H1 (cell line): ENCODE measurements at regions not wholly inside any gene's neighbourhood (a gene's known extent, or its start where the extent isn't known, plus 50 kb on each side); places are given as distances from the start of the nearest gene placed in this dataset.

Experiments used
- CTCF ChIA-PET: fragments of 300-600 bp; sonication (Branson Sonifier 250); formaldehyde crosslinking; loops from one replicate; lab custom pipeline; 2021; ENCODE audit not compliant: partially characterized antibody; lab: Charles Lee
- POLR2A ChIA-PET: fragments of 300-600 bp; sonication (Branson Sonifier 250); formaldehyde crosslinking; loops from one replicate; lab custom pipeline; 2021; ENCODE audit warnings: inconsistent platforms; ENCODE audit not compliant: partially characterized antibody; lab: Charles Lee
- DNase-seq, 2 experiments: peaks; one replicate each; pipeline versions ENCODE4 v3.0.0 to v3.0.0-alpha.2; 2010 to 2022; ENCODE audit warnings: low spot score in 2 of 2, low read depth in 1 of 2, mixed read lengths in 1 of 2
- FAIRE-seq: peaks from 2 replicates; lab custom pipeline; 2011; peaks lifted over from hg19 to GRCh38; lab: Jason Lieb, UNC
- H2AFZ ChIP-seq: 2 replicates; pipeline ENCODE4 v1.8.1; 2012; ENCODE audit warnings: low read length, inconsistent platforms
- H2AK5ac ChIP-seq: 2 replicates; pipeline ENCODE4 v1.6.1; 2013; ENCODE audit warnings: low read depth, low read length
- H2BK120ac ChIP-seq: replicated peaks from 2 replicates; pipeline ENCODE3; 2013; ENCODE audit warnings: low read depth, low read length, inconsistent platforms
- H2BK12ac ChIP-seq: 2 replicates; pipeline ENCODE4 v1.6.1; 2013; ENCODE audit warnings: low read depth, low read length
- H2BK15ac ChIP-seq: 2 replicates; pipeline ENCODE4 v1.6.1; 2013; ENCODE audit warnings: low read length
- H2BK20ac ChIP-seq: 2 replicates; pipeline ENCODE4 v1.6.1; 2013; ENCODE audit warnings: low read length
- H2BK5ac ChIP-seq: 2 replicates; pipeline ENCODE4 v1.6.1; 2013; ENCODE audit warnings: low read depth, low read length
- H3K14ac ChIP-seq: 2 replicates; pipeline ENCODE4 v1.6.1; 2013; ENCODE audit warnings: inconsistent platforms; ENCODE audit not compliant: insufficient read length
- H3K18ac ChIP-seq: 2 replicates; pipeline ENCODE4 v1.6.1; 2013; ENCODE audit warnings: low read length; ENCODE audit errors: extremely low read depth
- H3K23ac ChIP-seq: 2 replicates; pipeline ENCODE4 v1.6.1; 2013; ENCODE audit warnings: inconsistent platforms; ENCODE audit not compliant: insufficient read length
- H3K23me2 ChIP-seq: 2 replicates; pipeline ENCODE4 v1.6.1; 2013; ENCODE audit warnings: low read depth, low read length
- H3K27ac ChIP-seq: 2 replicates; pipeline ENCODE4 v1.6.1; 2011; ENCODE audit warnings: low read depth, low read length, inconsistent platforms
- H3K27me3 ChIP-seq, 4 experiments: replicated peaks in 1 of 4; 1 replicate in 1 of 4; 2 replicates in 3 of 4; pipeline versions ENCODE4 v1.6.1 to v1.8.1; 2011 to 2013; ENCODE audit warnings: low read length in 3 of 4, mild to moderate bottlenecking in 3 of 4, inconsistent platforms in 2 of 4, mixed read lengths in 2 of 4, moderate library complexity in 1 of 4; ENCODE audit not compliant: control insufficient read depth in 3 of 4, insufficient read depth in 3 of 4; ENCODE audit errors: extremely low read depth in 1 of 4
- H3K36me3 ChIP-seq, 4 experiments: 2 replicates each; pipeline versions ENCODE4 v1.6.1 to v1.8.1; 2011 to 2013; ENCODE audit warnings: mild to moderate bottlenecking in 4 of 4, low read length in 3 of 4, moderate library complexity in 2 of 4, control low read depth in 1 of 4, inconsistent platforms in 1 of 4; ENCODE audit not compliant: insufficient read depth in 4 of 4, control insufficient read depth in 2 of 4
- H3K4ac ChIP-seq: replicated peaks from 2 replicates; pipeline ENCODE3; 2013; ENCODE audit warnings: low read length, low read depth, mixed read lengths, inconsistent platforms; ENCODE audit not compliant: insufficient read length
- H3K4me1 ChIP-seq, 4 experiments: replicated peaks in 1 of 4; 1 replicate in 1 of 4; 2 replicates in 3 of 4; pipeline versions ENCODE4 v1.6.1 to v1.8.1; 2011 to 2013; ENCODE audit warnings: low read length in 3 of 4, inconsistent platforms in 2 of 4, mixed read lengths in 1 of 4; ENCODE audit not compliant: insufficient read depth in 4 of 4, control insufficient read depth in 3 of 4
- H3K4me2 ChIP-seq, 2 experiments: 2 replicates each; pipeline versions ENCODE4 v1.6.1 to v1.8.1; 2011 to 2013; ENCODE audit warnings: low read depth in 2 of 2, low read length in 2 of 2, control low read depth in 1 of 2, inconsistent platforms in 1 of 2, mild to moderate bottlenecking in 1 of 2; ENCODE audit not compliant: insufficient read depth in 1 of 2
- H3K4me3 ChIP-seq, 4 experiments: fragments of 200-600, 300-600 bp in 1 of 4; sonication (generic), shearing (Covaris generic), sonication (Bioruptor Twin) in 1 of 4; 2 replicates each; pipeline versions ENCODE4 v1.5.1 to v1.8.1; 2011 to 2016; ENCODE audit warnings: low read length in 4 of 4, low read depth in 3 of 4, control low read depth in 2 of 4, inconsistent platforms in 2 of 4, mild to moderate bottlenecking in 2 of 4, mixed read lengths in 1 of 4, moderate library complexity in 1 of 4; ENCODE audit not compliant: insufficient read depth in 2 of 4; ENCODE audit errors: extremely low read depth in 1 of 4
- H3K56ac ChIP-seq: replicated peaks from 2 replicates; pipeline ENCODE3; 2013; ENCODE audit warnings: low read depth, mild to moderate bottlenecking, mixed read lengths, low read length, inconsistent platforms; ENCODE audit not compliant: insufficient read length
- H3K79me1 ChIP-seq: 2 replicates; pipeline ENCODE4 v1.6.1; 2013; ENCODE audit warnings: low read depth, low read length, control low read depth
- H3K79me2 ChIP-seq, 2 experiments: 2 replicates each; pipeline versions ENCODE4 v1.6.1 to v1.8.1; 2012 to 2013; ENCODE audit warnings: low read length in 2 of 2, mild to moderate bottlenecking in 2 of 2, inconsistent platforms in 1 of 2; ENCODE audit not compliant: insufficient read depth in 2 of 2, control insufficient read depth in 1 of 2
- H3K9ac ChIP-seq, 4 experiments: replicated peaks in 1 of 4; 1 replicate in 1 of 4; 2 replicates in 3 of 4; pipeline versions ENCODE4 v1.6.1 to v1.8.1; 2011 to 2013; ENCODE audit warnings: low read depth in 3 of 4, low read length in 3 of 4, control low read depth in 2 of 4, mild to moderate bottlenecking in 2 of 4, moderate library complexity in 2 of 4, inconsistent platforms in 1 of 4; ENCODE audit errors: extremely low read depth in 1 of 4
- H3K9me3 ChIP-seq, 2 experiments: 2 replicates each; pipeline versions ENCODE4 v1.6.1 to v1.8.1; 2012 to 2013; ENCODE audit warnings: mild to moderate bottlenecking in 2 of 2, moderate library complexity in 2 of 2, control low read depth in 1 of 2, inconsistent platforms in 1 of 2, low read depth in 1 of 2, low read length in 1 of 2, mixed read lengths in 1 of 2; ENCODE audit not compliant: insufficient read depth in 2 of 2
- H4K20me1 ChIP-seq, 2 experiments: replicated peaks in 1 of 2; 2 replicates each; pipeline versions ENCODE3 to v1.8.1; 2011 to 2013; ENCODE audit warnings: inconsistent platforms in 2 of 2, low read length in 2 of 2, mild to moderate bottlenecking in 1 of 2; ENCODE audit not compliant: insufficient read depth in 2 of 2, control insufficient read depth in 1 of 2
- H4K5ac ChIP-seq: 2 replicates; pipeline ENCODE4 v1.6.1; 2013; ENCODE audit warnings: low read length, low read depth, mixed read lengths, inconsistent platforms; ENCODE audit not compliant: insufficient read length
- H4K8ac ChIP-seq: 2 replicates; pipeline ENCODE4 v1.8.0; 2013; ENCODE audit warnings: mild to moderate bottlenecking, moderate library complexity, low read length, inconsistent platforms; ENCODE audit not compliant: insufficient read depth; ENCODE audit errors: extremely low read depth
- H4K91ac ChIP-seq: replicated peaks from 2 replicates; pipeline ENCODE3; 2013; ENCODE audit warnings: low read length, mixed read lengths, inconsistent platforms; ENCODE audit not compliant: insufficient read length
- CHD2 ChIP-seq: IDR thresholded peaks from 2 replicates; pipeline ENCODE4 v1.6.1; 2012; ENCODE audit warnings: low read length, improper control_type of control experiment
- JUND ChIP-seq: IDR thresholded peaks from 2 replicates; pipeline ENCODE4 v1.6.1; 2011; ENCODE audit warnings: mild to moderate bottlenecking, improper control_type of control experiment, low read length
- RXRA ChIP-seq: IDR thresholded peaks from 2 replicates; pipeline ENCODE4 v1.6.1; 2011; ENCODE audit warnings: low read depth, mild to moderate bottlenecking, low read length, moderate library complexity; ENCODE audit not compliant: insufficient read depth
- YY1 ChIP-seq: IDR thresholded peaks from 2 replicates; pipeline ENCODE4 v1.6.1; 2011; ENCODE audit warnings: low read depth, mild to moderate bottlenecking, low read length
- WGBS, 2 experiments: shearing (Covaris generic) in 1 of 2; methylation state at CpG; one replicate each; pipeline versions ENCODE4 v1.1.6 to v1.1.7; 2013 to 2015; ENCODE audit warnings: low lambda C conversion rate in 2 of 2, mixed read lengths in 2 of 2, inconsistent platforms in 1 of 2, low coverage in 1 of 2, missing lambda C conversion rate in 1 of 2; ENCODE audit not compliant: insufficient replicate concordance in 2 of 2, insufficient coverage in 1 of 2, insufficient read length in 1 of 2; ENCODE audit errors: extremely low coverage in 1 of 2, missing lambda C conversion rate in 1 of 2; 5-methylcytosine and 5-hydroxymethylcytosine counted together
- TF ChIP-seq, protein P1 (sequence below): IDR thresholded peaks from 2 replicates; pipeline ENCODE4 v1.6.1; 2011; ENCODE audit warnings: low read depth, mild to moderate bottlenecking, low read length; ENCODE audit not compliant: insufficient read depth

DNA sequence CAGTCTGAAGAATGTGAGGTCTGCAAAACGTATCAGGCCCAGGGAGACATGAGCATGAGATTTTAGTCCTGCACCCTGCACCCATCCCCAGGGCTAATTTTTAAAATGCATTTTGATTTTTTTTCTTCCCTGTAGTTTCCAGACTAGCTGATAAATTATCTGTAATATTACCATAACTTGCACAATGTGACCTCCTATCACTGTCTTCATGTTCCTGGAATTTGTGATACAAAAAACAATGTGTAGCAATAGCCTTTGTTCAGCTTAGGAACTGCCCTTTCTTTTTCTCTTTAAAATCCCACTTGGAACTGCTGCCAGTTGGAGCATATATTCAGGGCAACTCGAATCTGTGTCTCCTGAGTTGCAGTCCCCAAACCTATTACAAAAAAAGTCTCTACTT lies 222.8 kb upstream of the HS6ST1 start:
- Histone ChIP-seq H4K8ac (no peak overlapping the region), H3K4ac (no peak overlapping the region), H3K79me2 (no peaks in the 10 kb centered on the region), H4K5ac (no peak overlapping the region), H3K4me1 (peaks cover 3 to 11% (median 8%) of the 10 kb centered on the region in 4 experiments), H2AFZ (no peak overlapping the region), H3K79me1 (no peaks in the 10 kb centered on the region), H2AK5ac (no peak overlapping the region), H2BK12ac (no peak overlapping the region), H4K20me1 (no peaks in the 10 kb centered on the region), H3K27ac (no peak overlapping the region), H2BK15ac (no peak overlapping the region), H3K4me3 (no peak overlapping the region), H3K23ac (no peak overlapping the region), H3K56ac (no peak overlapping the region), H3K9ac (no peak overlapping the region), H3K36me3 (no peaks in the 10 kb centered on the region), H3K9me3 (no peaks in the 10 kb centered on the region), H3K18ac (no peak overlapping the region), H2BK20ac (no peak overlapping the region), H4K91ac (no peak overlapping the region), H3K23me2 (peaks cover 6% of the 10 kb centered on the region; the same call in 1 of the 2 replicates), H2BK5ac (no peak overlapping the region), H3K27me3 (no peaks in the 10 kb centered on the region), H2BK120ac (no peak overlapping the region), H3K4me2 (no peak overlapping the region), H3K14ac (no peak overlapping the region)
- 96% methylated on average over 2 of the region's 2 CpGs; no CpG with 5 or more reads in 1 of the 2 experiments for WGBS, 2 experiments
- no peak for FAIRE-seq
- ChIA-PET POLR2A (interaction anchor here (0.7 kb wide), 1 partner anchor 75 kb away, joined by 3 read pairs; no protein-coding TSS in a partner anchor), CTCF (interaction anchor here (0.6 kb wide), 1 partner anchor 122 kb away, joined by 3 read pairs; no protein-coding TSS in a partner anchor)
- TF ChIP-seq, protein P1, sequence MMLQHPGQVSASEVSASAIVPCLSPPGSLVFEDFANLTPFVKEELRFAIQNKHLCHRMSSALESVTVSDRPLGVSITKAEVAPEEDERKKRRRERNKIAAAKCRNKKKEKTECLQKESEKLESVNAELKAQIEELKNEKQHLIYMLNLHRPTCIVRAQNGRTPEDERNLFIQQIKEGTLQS, result no peak
- no peak for TF ChIP-seq JUND
- TF ChIP-seq YY1, result no peak
- no peak for TF ChIP-seq CHD2
- TF ChIP-seq RXRA, result no peak
- no peak for DNase-seq
